ENCODE measurements at regions not wholly inside any gene's neighbourhood (a gene's known extent, or its start where the extent isn't known, plus 50 kb on each side); places are given as distances from the start of the nearest gene placed in this dataset.
"Not testable (repeated sequence)": the region's sequence is repeated elsewhere in the genome, so short reads cannot be mapped to it uniquely, and the experiment has no call there.

DNA sequence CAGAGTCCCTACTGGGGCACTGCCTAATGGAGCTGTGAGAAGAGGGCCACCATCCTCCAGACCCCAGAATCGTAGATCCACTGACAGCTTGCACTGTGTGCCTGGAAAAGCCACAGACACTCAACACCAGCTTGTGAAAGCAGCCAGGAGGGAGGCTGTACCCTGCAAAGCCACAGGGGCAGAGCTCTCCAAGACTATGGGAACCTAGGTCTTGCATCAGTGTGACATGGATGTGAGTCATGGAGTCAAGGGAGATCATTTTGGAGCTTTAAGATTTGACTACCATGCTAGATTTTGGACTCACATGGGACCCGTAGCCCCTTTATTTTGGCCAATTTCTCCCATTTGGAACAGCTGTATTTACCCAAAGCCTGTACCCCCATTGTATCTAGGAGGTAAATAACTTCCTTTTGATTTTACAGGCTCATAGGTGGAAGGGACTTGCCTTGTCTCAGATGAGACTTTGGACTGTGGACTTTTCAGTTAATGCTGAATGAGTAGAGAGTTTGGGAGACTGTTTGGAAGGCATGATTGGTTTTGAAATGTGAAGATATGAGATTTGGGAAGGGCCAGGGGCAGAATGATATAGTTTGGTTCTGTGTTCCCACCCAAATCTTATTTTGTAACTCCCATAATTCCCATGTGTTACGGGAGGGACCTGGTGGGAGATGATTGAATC, 734.6 kb downstream of the USP25 start:
- H3K36me3 ChIP-seq (ENCODE audit: control insufficient read depth in 1 of 2, insufficient read depth in 2 of 2, low read length in 2 of 2); H3K27ac ChIP-seq (ENCODE audit: low read depth, low read length); H3K27me3 ChIP-seq (ENCODE audit: control insufficient read depth in 1 of 2, insufficient read depth in 2 of 2, low read length in 2 of 2); H3K4me1 ChIP-seq (ENCODE audit: control insufficient read depth in 1 of 2, insufficient read depth in 2 of 2, low read length in 2 of 2); H3K9ac ChIP-seq (ENCODE audit: low read depth in 1 of 2, low read length in 2 of 2); H3K4me3 ChIP-seq (ENCODE audit: low read depth in 1 of 2, low read length in 2 of 2): not testable (repeated sequence)
- H3K9me3 ChIP-seq (ENCODE audit: control insufficient read depth in 1 of 2, low read length in 2 of 2), result peaks cover 10 to 11% of the 10 kb centered on the region in 2 donors

DNA sequence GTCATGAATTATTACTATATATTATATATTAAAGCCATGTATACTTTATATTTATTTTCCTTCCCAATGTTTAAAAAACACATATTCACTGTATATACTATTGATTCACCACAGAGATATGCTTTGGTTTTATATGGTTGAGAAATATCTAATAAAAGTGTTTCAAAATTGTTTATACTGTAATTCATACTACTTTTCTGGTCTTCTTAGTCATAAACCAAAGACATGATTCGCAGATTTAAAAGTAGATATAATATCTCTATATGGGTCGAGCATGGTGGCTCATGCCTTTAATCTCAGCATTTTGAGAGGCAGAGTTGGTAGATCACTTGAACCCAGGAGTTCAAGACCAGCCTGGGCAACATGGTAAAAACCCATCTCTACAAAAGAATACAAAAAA, 738.4 kb downstream of the USP25 start:
- H3K9me3 ChIP-seq (ENCODE audit: control insufficient read depth in 1 of 2, low read length in 2 of 2), result peaks cover 5 to 16% of the 10 kb centered on the region in 2 donors
- no peak overlapping the region for H3K9ac ChIP-seq (ENCODE audit: low read depth in 1 of 2, low read length in 2 of 2)
- no peak overlapping the region for H3K27ac ChIP-seq (ENCODE audit: low read depth, low read length)
- H3K36me3 ChIP-seq (ENCODE audit: control insufficient read depth in 1 of 2, insufficient read depth in 2 of 2, low read length in 2 of 2), result no peaks in the 10 kb centered on the region
- no peak overlapping the region for H3K4me3 ChIP-seq (ENCODE audit: low read depth in 1 of 2, low read length in 2 of 2)
- no peaks in the 10 kb centered on the region for H3K4me1 ChIP-seq (ENCODE audit: control insufficient read depth in 1 of 2, insufficient read depth in 2 of 2, low read length in 2 of 2)
- H3K27me3 ChIP-seq (ENCODE audit: control insufficient read depth in 1 of 2, insufficient read depth in 2 of 2, low read length in 2 of 2), result no peaks in the 10 kb centered on the region

DNA sequence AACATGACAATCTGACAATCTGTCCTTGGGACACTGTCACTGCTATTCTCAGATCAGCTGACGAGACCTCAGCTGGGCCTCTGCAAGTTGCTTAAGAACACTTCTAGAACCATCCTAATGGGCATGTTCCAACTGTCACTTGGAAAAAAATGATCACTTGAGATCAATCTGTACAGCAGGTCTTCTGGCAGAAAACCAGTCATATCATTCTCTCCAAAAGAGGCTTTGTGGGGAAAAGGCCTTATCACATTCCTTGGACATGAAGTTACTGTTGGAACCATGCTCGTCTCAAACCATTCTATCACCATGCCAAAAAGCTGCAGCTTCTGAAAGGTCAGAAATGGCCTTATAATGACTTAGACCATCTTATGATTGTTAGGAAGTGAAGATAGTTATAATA, 744.2 kb downstream of the USP25 start:
- Histone ChIP-seq H3K36me3 (ENCODE audit: control insufficient read depth in 1 of 2, insufficient read depth in 2 of 2, low read length in 2 of 2) (no peaks in the 10 kb centered on the region), H3K27me3 (ENCODE audit: control insufficient read depth in 1 of 2, insufficient read depth in 2 of 2, low read length in 2 of 2) (no peaks in the 10 kb centered on the region), H3K4me1 (ENCODE audit: control insufficient read depth in 1 of 2, insufficient read depth in 2 of 2, low read length in 2 of 2) (no peaks in the 10 kb centered on the region), H3K9me3 (ENCODE audit: control insufficient read depth in 1 of 2, low read length in 2 of 2) (peaks cover 3 to 15% of the 10 kb centered on the region in 2 donors), H3K27ac (ENCODE audit: low read depth, low read length) (no peak overlapping the region), H3K4me3 (ENCODE audit: low read depth in 1 of 2, low read length in 2 of 2) (no peak overlapping the region), H3K9ac (ENCODE audit: low read depth in 1 of 2, low read length in 2 of 2) (no peak overlapping the region)

DNA sequence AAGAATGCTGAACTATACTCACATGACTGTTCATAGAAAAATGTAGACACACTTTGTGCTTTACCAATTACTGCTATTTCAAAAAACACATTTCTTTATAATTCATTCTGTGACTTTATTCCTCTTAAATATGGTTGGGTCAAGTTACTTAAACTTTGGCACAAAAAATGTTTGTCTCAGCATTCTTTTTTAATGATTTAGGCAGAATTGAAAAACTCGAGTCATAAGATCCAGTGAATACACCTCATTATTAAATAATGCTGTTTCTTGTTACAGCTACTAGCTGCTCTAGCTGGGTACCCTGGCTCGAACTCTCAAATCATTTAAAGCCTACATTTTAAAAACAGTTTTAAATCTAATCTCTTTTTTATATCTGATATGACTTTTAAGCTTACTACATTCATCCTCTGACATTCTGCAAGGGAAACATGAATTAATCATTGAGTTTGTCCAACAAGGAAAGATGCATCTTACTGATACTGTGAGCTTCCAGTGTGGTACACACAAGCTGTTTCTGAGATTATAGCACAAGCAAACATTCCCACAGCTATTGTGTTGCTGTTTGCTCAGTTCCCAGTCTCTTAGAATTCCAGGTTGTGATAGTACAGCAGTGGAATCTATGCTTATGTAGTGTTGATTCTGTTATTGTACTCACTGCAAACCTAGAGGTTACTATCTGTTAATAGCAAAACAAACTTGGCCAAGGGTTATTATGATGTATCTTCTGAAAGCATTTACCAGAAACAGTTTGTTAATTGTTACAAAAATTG, 746.5 kb downstream of the USP25 start:
- H3K27me3 ChIP-seq (ENCODE audit: control insufficient read depth in 1 of 2, insufficient read depth in 2 of 2, low read length in 2 of 2), result no peaks in the 10 kb centered on the region
- H3K4me1 ChIP-seq (ENCODE audit: control insufficient read depth in 1 of 2, insufficient read depth in 2 of 2, low read length in 2 of 2), result no peaks in the 10 kb centered on the region
- no peaks in the 10 kb centered on the region for H3K36me3 ChIP-seq (ENCODE audit: control insufficient read depth in 1 of 2, insufficient read depth in 2 of 2, low read length in 2 of 2)
- H3K9me3 ChIP-seq (ENCODE audit: control insufficient read depth in 1 of 2, low read length in 2 of 2), result peaks cover 6 to 7% of the 10 kb centered on the region in 2 donors
- H3K4me3 ChIP-seq (ENCODE audit: low read depth in 1 of 2, low read length in 2 of 2), result no peak overlapping the region
- H3K9ac ChIP-seq (ENCODE audit: low read depth in 1 of 2, low read length in 2 of 2), result no peak overlapping the region
- H3K27ac ChIP-seq (ENCODE audit: low read depth, low read length), result no peak overlapping the region

DNA sequence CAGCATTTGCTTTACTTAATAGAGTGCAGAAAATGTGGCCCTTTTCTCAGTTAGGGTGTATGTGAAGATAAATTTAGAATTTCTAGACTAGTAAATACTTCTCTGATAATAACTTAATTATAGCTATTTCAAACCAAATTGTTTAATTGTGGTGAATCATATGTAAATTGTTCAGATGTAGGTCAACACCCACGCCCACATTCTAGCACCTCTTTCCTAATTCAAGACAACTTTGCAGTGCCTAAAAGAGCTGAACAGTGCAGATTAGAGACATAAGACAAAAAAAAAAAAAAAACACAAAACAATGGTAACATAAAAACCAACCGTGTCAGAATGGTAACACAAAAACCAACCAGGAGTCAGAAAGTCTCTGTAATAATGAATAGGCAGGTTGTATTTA, 758.3 kb downstream of the USP25 start:
- Histone ChIP-seq H3K9me3 (ENCODE audit: control insufficient read depth in 1 of 2, low read length in 2 of 2) (peaks cover 6 to 23% of the 10 kb centered on the region in 2 donors), H3K27me3 (ENCODE audit: control insufficient read depth in 1 of 2, insufficient read depth in 2 of 2, low read length in 2 of 2) (no peaks in the 10 kb centered on the region), H3K9ac (ENCODE audit: low read depth in 1 of 2, low read length in 2 of 2) (no peak overlapping the region), H3K36me3 (ENCODE audit: control insufficient read depth in 1 of 2, insufficient read depth in 2 of 2, low read length in 2 of 2) (no peaks in the 10 kb centered on the region), H3K4me1 (ENCODE audit: control insufficient read depth in 1 of 2, insufficient read depth in 2 of 2, low read length in 2 of 2) (no peaks in the 10 kb centered on the region), H3K4me3 (ENCODE audit: low read depth in 1 of 2, low read length in 2 of 2) (no peak overlapping the region), H3K27ac (ENCODE audit: low read depth, low read length) (no peak overlapping the region)

DNA sequence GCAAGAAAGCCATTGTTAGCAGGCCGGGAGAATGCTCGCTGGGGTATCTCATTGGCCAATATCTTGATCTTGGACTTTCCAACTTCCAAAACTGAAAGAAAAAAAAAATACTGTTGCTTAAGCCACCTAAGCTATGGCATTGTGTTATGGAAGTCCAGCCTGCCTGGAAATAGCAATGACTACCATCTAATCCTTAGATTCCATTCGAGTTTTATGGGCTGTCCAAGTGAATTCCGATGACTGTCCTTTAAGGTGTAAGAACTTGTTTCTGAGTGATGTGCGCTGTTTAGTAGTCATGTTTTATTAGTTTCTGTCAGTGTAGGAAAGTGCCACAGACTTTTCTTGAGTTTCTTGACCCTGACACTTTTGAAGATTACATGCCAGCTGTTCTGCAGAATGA, 762.6 kb downstream of the USP25 start:
- H3K27me3 ChIP-seq (ENCODE audit: control insufficient read depth in 1 of 2, insufficient read depth in 2 of 2, low read length in 2 of 2), result no peaks in the 10 kb centered on the region
- H3K4me3 ChIP-seq (ENCODE audit: low read depth in 1 of 2, low read length in 2 of 2), result no peak overlapping the region
- no peaks in the 10 kb centered on the region for H3K36me3 ChIP-seq (ENCODE audit: control insufficient read depth in 1 of 2, insufficient read depth in 2 of 2, low read length in 2 of 2)
- H3K9ac ChIP-seq (ENCODE audit: low read depth in 1 of 2, low read length in 2 of 2), result no peak overlapping the region
- H3K27ac ChIP-seq (ENCODE audit: low read depth, low read length), result no peak overlapping the region
- no peaks in the 10 kb centered on the region for H3K4me1 ChIP-seq (ENCODE audit: control insufficient read depth in 1 of 2, insufficient read depth in 2 of 2, low read length in 2 of 2)
- peaks cover 0 to 28% of the 10 kb centered on the region in 2 donors for H3K9me3 ChIP-seq (ENCODE audit: control insufficient read depth in 1 of 2, low read length in 2 of 2)

DNA sequence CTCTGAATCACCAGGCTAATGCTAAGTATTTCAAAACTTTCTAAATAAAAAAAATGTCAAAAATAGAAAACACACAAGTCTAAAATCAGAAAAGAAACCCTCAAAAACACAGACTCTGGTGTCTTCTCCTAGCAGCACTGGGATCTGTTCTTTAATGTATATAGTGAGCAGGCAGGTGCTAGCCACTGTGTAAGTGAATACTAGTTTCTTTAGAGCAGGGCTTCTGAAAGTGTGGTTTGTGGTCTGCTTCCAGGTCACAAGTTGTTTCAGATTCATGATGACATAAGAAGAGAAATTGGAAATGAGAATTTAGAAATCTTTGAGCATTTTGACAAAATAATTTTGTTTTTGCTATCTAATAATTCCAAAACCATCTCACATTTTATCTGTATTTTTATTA, 763.1 kb downstream of the USP25 start:
- Histone ChIP-seq H3K4me1 (ENCODE audit: control insufficient read depth in 1 of 2, insufficient read depth in 2 of 2, low read length in 2 of 2) (no peaks in the 10 kb centered on the region), H3K4me3 (ENCODE audit: low read depth in 1 of 2, low read length in 2 of 2) (no peak overlapping the region), H3K9me3 (ENCODE audit: control insufficient read depth in 1 of 2, low read length in 2 of 2) (peaks cover 0 to 28% of the 10 kb centered on the region in 2 donors), H3K9ac (ENCODE audit: low read depth in 1 of 2, low read length in 2 of 2) (no peak overlapping the region), H3K27ac (ENCODE audit: low read depth, low read length) (no peak overlapping the region), H3K27me3 (ENCODE audit: control insufficient read depth in 1 of 2, insufficient read depth in 2 of 2, low read length in 2 of 2) (no peaks in the 10 kb centered on the region), H3K36me3 (ENCODE audit: control insufficient read depth in 1 of 2, insufficient read depth in 2 of 2, low read length in 2 of 2) (no peaks in the 10 kb centered on the region)

DNA sequence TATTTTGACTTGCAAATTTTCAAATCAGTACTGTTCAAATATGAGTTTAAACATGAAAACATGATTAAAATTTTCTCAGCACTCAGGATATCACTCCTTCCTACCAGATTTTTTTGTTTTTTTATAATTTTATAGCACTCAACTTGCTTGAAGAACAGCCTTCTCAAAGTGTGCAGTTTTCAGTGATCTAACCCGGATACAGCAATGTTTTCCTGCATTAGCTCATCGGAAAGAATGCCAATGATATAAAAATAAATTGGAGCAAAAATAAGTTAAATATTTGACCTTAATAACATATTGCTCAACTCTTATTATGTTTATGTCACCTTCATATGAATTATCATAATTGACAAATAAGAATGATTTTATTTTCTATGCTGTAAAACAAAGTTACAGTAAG, 766.8 kb downstream of the USP25 start:
- no peaks in the 10 kb centered on the region for H3K4me1 ChIP-seq (ENCODE audit: control insufficient read depth in 1 of 2, insufficient read depth in 2 of 2, low read length in 2 of 2)
- no peaks in the 10 kb centered on the region for H3K27me3 ChIP-seq (ENCODE audit: control insufficient read depth in 1 of 2, insufficient read depth in 2 of 2, low read length in 2 of 2)
- no peak overlapping the region for H3K4me3 ChIP-seq (ENCODE audit: low read depth in 1 of 2, low read length in 2 of 2)

DNA sequence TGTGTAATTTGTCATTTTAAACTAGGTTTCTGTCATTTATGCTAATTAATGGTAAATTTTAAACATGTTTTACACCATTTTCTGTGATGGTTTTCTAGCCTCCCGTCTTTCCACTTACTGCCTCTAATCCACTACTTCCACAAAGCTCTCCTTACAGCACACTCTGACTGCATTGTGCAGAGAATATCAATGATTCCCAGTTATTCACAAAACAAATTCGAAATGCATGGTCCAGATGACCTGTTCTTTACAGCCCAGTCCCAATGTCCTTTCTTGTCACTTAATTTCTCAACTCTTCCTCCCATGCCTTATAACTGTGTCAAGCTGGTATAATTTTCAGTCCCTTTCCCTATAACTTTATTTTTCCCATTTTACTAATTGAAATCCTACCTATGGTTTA, 770.5 kb downstream of the USP25 start:
- no peaks in the 10 kb centered on the region for H3K4me1 ChIP-seq (ENCODE audit: control insufficient read depth in 1 of 2, insufficient read depth in 2 of 2, low read length in 2 of 2)
- H3K9me3 ChIP-seq (ENCODE audit: control insufficient read depth in 1 of 2, low read length in 2 of 2), result peaks cover 0 to 17% of the 10 kb centered on the region in 2 donors
- H3K27me3 ChIP-seq (ENCODE audit: control insufficient read depth in 1 of 2, insufficient read depth in 2 of 2, low read length in 2 of 2), result no peaks in the 10 kb centered on the region
- H3K9ac ChIP-seq (ENCODE audit: low read depth in 1 of 2, low read length in 2 of 2), result no peak overlapping the region
- no peak overlapping the region for H3K4me3 ChIP-seq (ENCODE audit: low read depth in 1 of 2, low read length in 2 of 2)
- H3K27ac ChIP-seq (ENCODE audit: low read depth, low read length), result no peak overlapping the region
- H3K36me3 ChIP-seq (ENCODE audit: control insufficient read depth in 1 of 2, insufficient read depth in 2 of 2, low read length in 2 of 2), result no peaks in the 10 kb centered on the region

More for the DNA sequence above, 766.8 kb downstream of the USP25 start:
- H3K9ac ChIP-seq (ENCODE audit: low read depth in 1 of 2, low read length in 2 of 2), result no peak overlapping the region
- H3K27ac ChIP-seq (ENCODE audit: low read depth, low read length), result no peak overlapping the region
- H3K9me3 ChIP-seq (ENCODE audit: control insufficient read depth in 1 of 2, low read length in 2 of 2), result peaks cover 0 to 28% of the 10 kb centered on the region in 2 donors
- no peaks in the 10 kb centered on the region for H3K36me3 ChIP-seq (ENCODE audit: control insufficient read depth in 1 of 2, insufficient read depth in 2 of 2, low read length in 2 of 2)

DNA sequence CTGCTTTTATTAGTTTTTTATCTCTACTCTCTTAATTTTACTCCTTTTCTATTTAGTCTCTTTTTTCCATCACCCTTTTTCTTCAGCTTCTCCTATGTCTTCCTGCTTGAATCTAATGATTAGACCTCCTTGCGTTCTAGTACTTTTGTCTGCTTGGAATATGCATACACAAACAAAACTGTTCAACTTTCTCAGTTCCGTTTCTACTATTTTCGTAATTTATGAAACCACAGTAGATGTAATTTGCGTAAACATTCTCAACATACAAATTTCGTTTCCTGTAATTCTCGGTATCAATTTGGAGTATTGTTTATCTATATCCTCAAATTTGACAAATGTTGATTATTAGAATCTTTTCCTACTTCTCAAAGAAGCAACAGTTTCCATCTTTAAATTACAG, 772.5 kb downstream of the USP25 start:
- H3K9ac ChIP-seq (ENCODE audit: low read depth in 1 of 2, low read length in 2 of 2), result no peak overlapping the region
- no peak overlapping the region for H3K27ac ChIP-seq (ENCODE audit: low read depth, low read length)
- no peaks in the 10 kb centered on the region for H3K36me3 ChIP-seq (ENCODE audit: control insufficient read depth in 1 of 2, insufficient read depth in 2 of 2, low read length in 2 of 2)
- H3K9me3 ChIP-seq (ENCODE audit: control insufficient read depth in 1 of 2, low read length in 2 of 2), result peaks cover 0 to 15% of the 10 kb centered on the region in 2 donors
- H3K4me3 ChIP-seq (ENCODE audit: low read depth in 1 of 2, low read length in 2 of 2), result no peak overlapping the region
- H3K4me1 ChIP-seq (ENCODE audit: control insufficient read depth in 1 of 2, insufficient read depth in 2 of 2, low read length in 2 of 2), result no peaks in the 10 kb centered on the region
- no peaks in the 10 kb centered on the region for H3K27me3 ChIP-seq (ENCODE audit: control insufficient read depth in 1 of 2, insufficient read depth in 2 of 2, low read length in 2 of 2)

All from duodenal mucosa (tissue), 2 donors.